Lower leg skin (tissue), 3 donors: ENCODE measurements at regions not wholly inside any gene's neighbourhood (a gene's known extent, or its start where the extent isn't known, plus 50 kb on each side); places are given as distances from the start of the nearest gene placed in this dataset.

Experiments used
- POLR2A ChIP-seq, 2 donors: fragments of 450-650 bp; IDR thresholded peaks; one replicate each; pipeline ENCODE4 v1.6.1; 2016 to 2017; ENCODE audit warnings: antibody characterized with exemption in 2 of 2, mild to moderate bottlenecking in 1 of 2, moderate library complexity in 1 of 2
- TF ChIP-seq, protein P1 (sequence below), 3 donors: fragments of 450-650 bp; IDR thresholded peaks; one replicate each; pipeline ENCODE4 v1.5.1; 2016; ENCODE audit warnings: antibody characterized with exemption in 3 of 3, mild to moderate bottlenecking in 3 of 3, moderate library complexity in 2 of 3

DNA sequence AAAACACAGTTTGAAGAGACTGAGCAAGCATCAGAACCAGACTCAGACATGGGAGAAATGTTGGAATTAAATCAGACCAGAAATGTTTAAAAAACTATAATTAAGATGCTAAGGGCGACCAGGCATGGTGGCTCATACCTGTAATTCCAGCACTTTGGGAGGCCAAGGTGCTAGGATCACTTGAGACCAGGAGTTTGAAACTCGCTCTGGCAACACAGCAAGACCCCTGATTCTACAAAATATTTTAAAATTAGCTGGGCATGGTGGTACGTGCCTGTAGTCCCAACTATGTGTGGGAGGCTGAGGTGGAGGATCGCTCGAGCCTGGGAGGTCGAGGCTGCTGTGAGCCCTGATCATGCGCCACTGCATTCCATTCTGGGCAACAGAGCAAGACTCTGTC lies 160.3 kb downstream of the COPRS start:
- TF ChIP-seq, protein P1, sequence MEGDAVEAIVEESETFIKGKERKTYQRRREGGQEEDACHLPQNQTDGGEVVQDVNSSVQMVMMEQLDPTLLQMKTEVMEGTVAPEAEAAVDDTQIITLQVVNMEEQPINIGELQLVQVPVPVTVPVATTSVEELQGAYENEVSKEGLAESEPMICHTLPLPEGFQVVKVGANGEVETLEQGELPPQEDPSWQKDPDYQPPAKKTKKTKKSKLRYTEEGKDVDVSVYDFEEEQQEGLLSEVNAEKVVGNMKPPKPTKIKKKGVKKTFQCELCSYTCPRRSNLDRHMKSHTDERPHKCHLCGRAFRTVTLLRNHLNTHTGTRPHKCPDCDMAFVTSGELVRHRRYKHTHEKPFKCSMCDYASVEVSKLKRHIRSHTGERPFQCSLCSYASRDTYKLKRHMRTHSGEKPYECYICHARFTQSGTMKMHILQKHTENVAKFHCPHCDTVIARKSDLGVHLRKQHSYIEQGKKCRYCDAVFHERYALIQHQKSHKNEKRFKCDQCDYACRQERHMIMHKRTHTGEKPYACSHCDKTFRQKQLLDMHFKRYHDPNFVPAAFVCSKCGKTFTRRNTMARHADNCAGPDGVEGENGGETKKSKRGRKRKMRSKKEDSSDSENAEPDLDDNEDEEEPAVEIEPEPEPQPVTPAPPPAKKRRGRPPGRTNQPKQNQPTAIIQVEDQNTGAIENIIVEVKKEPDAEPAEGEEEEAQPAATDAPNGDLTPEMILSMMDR (IDR thresholded peaks at IDR 0.05) = no peak
- TF ChIP-seq POLR2A (IDR thresholded peaks at IDR 0.05) = no peak
